HCT116 (cell line): ENCODE measurements at regions not wholly inside any gene's neighbourhood (a gene's known extent, or its start where the extent isn't known, plus 50 kb on each side); places are given as distances from the start of the nearest gene placed in this dataset.
"Not testable (repeated sequence)": the region's sequence is repeated elsewhere in the genome, so short reads cannot be mapped to it uniquely, and the experiment has no call there.

Experiments
- ATAC-seq: fragments of 200-7000 bp; cut with Tn5 transposase; 2 replicates; pipeline ENCODE4 v1.9.1; 2020; ENCODE audit warnings: mild to moderate bottlenecking, moderate library complexity
- BruUV-seq: library from RNA; stranded (reverse); fragments of 400-500 nt; replicated peaks from 2 replicates; lab custom pipeline; 2021; lab: Mats Ljungman, UMichigan
- CTCF ChIA-PET: fragments of 300-600 bp; sonication (Branson Sonifier 250); formaldehyde crosslinking; loops from one replicate; lab custom pipeline; 2021; ENCODE audit warnings: antibody characterized with exemption; lab: Charles Lee
- POLR2A ChIA-PET: fragments of 300-600, 350-600 bp; sonication (Branson Sonifier 250); formaldehyde crosslinking; loops from one replicate; lab custom pipeline; 2021; ENCODE audit warnings: antibody characterized with exemption; lab: Charles Lee
- RAD21 ChIA-PET, 2 experiments: fragments of 300-600 bp; sonication (Branson Sonifier 250); formaldehyde crosslinking; loops; one replicate each; lab custom pipeline; 2023; ENCODE audit warnings: low total read pairs in 2 of 2; ENCODE audit not compliant: uncharacterized antibody in 2 of 2, unreplicated experiment in 2 of 2, low non-redundant PET in 1 of 2; lab: Charles Lee
- DNase-seq: peaks from one replicate; pipeline ENCODE4 v3.0.0-alpha.2; 2010; ENCODE audit warnings: low read depth, low spot score
- H2AFZ ChIP-seq: fragments of 200-600 bp; shearing (Covaris generic), sonication (generic); 2 replicates; pipeline ENCODE4 v1.6.1; 2017; ENCODE audit warnings: low read depth, mixed run types, mixed read lengths, antibody characterized with exemption, low read length; ENCODE audit not compliant: poor library complexity, severe bottlenecking
- H3K27ac ChIP-seq: 2 replicates; pipeline ENCODE4 v1.5.1; 2012; ENCODE audit warnings: low read depth, low read length
- H3K27me3 ChIP-seq: fragments of 200-600 bp; sonication (generic); 2 replicates; pipeline ENCODE4 v1.6.1; 2016; ENCODE audit warnings: mixed run types, low read length, mixed read lengths; ENCODE audit not compliant: insufficient read depth
- H3K36me3 ChIP-seq, 2 experiments: fragments of 200-500 bp in 1 of 2; fragments of 200-600 bp in 1 of 2; sonication (Bioruptor generic) in 1 of 2; sonication (generic) in 1 of 2; 2 replicates each; pipeline versions ENCODE4 v1.5.1 to v1.6.1; 2014 to 2016; ENCODE audit warnings: low read length in 2 of 2, inconsistent platforms in 1 of 2, mixed read lengths in 1 of 2, mixed run types in 1 of 2; ENCODE audit not compliant: insufficient read depth in 2 of 2, control insufficient read depth in 1 of 2
- H3K4me1 ChIP-seq, 2 experiments: fragments of 200-600 bp in 1 of 2; sonication (generic) in 1 of 2; 2 replicates each; pipeline versions ENCODE4 v1.5.1 to v1.6.1; 2012 to 2017; ENCODE audit warnings: low read length in 2 of 2, inconsistent platforms in 1 of 2, mild to moderate bottlenecking in 1 of 2, mixed read lengths in 1 of 2, mixed run types in 1 of 2, moderate library complexity in 1 of 2; ENCODE audit not compliant: insufficient read depth in 2 of 2, control insufficient read depth in 1 of 2
- H3K4me2 ChIP-seq: fragments of 200-600 bp; sonication (generic); 2 replicates; pipeline ENCODE4 v1.6.1; 2017; ENCODE audit warnings: mixed run types, low read length, mixed read lengths
- H3K4me3 ChIP-seq, 2 experiments: fragments of 200-600 bp in 1 of 2; sonication (generic) in 1 of 2; replicated peaks in 1 of 2; 2 replicates each; pipeline ENCODE4 v1.5.1; 2011 to 2016; ENCODE audit warnings: low read length in 2 of 2, control low read depth in 1 of 2, low read depth in 1 of 2, mild to moderate bottlenecking in 1 of 2, mixed read lengths in 1 of 2, mixed run types in 1 of 2
- H3K79me2 ChIP-seq: fragments of 200-600 bp; sonication (generic); 2 replicates; pipeline ENCODE4 v1.6.1; 2017; ENCODE audit warnings: mild to moderate bottlenecking, mixed run types, low read length, moderate library complexity, mixed read lengths; ENCODE audit not compliant: insufficient read depth
- H3K9ac ChIP-seq: fragments of 200-600 bp; sonication (generic); 2 replicates; pipeline ENCODE4 v1.6.1; 2016; ENCODE audit warnings: low read length, mixed read lengths
- H3K9me2 ChIP-seq: fragments of 200-600 bp; sonication (generic), shearing (Covaris generic); 2 replicates; pipeline ENCODE4 v1.6.1; 2017; ENCODE audit warnings: mixed run types, mild to moderate bottlenecking, moderate library complexity; ENCODE audit not compliant: insufficient read depth
- H3K9me3 ChIP-seq, 2 experiments: fragments of 200-500 bp in 1 of 2; fragments of 200-600 bp in 1 of 2; sonication (Bioruptor generic) in 1 of 2; sonication (generic) in 1 of 2; 2 replicates each; pipeline ENCODE4 v1.6.1; 2014 to 2017; ENCODE audit warnings: low read length in 2 of 2, mixed read lengths in 2 of 2, inconsistent platforms in 1 of 2, low read depth in 1 of 2, mild to moderate bottlenecking in 1 of 2, mixed run types in 1 of 2, moderate library complexity in 1 of 2; ENCODE audit not compliant: control insufficient read depth in 1 of 2, insufficient read depth in 1 of 2
- H4K20me1 ChIP-seq: fragments of 200-600 bp; sonication (generic), shearing (Covaris generic); 2 replicates; pipeline ENCODE4 v1.6.1; 2017; ENCODE audit warnings: mixed run types, mild to moderate bottlenecking, moderate library complexity; ENCODE audit not compliant: insufficient read depth
- CBX3 ChIP-seq: IDR thresholded peaks from 2 replicates; pipeline ENCODE4 v1.6.1; 2012; ENCODE audit warnings: low read depth
- EGR1 ChIP-seq: IDR thresholded peaks from 2 replicates; pipeline ENCODE4 v1.6.1; 2012; ENCODE audit warnings: low read depth
- SIN3A ChIP-seq: IDR thresholded peaks from 2 replicates; pipeline ENCODE4 v1.6.1; 2012; ENCODE audit warnings: low read depth
- ZFX ChIP-seq: fragments of 450-650 bp; IDR thresholded peaks from 2 replicates; pipeline ENCODE4 v1.6.1; 2017
- intact Hi-C: fragments of 100-400 bp; cut with micrococcal nuclease; formaldehyde crosslinking; loops from 2 replicates; pipeline ENCODE4 v1.10.0; 2022
- TF ChIP-seq, protein P1 (sequence below): IDR thresholded peaks from 2 replicates; pipeline ENCODE4 v1.6.1; 2012; ENCODE audit warnings: low read depth

DNA sequence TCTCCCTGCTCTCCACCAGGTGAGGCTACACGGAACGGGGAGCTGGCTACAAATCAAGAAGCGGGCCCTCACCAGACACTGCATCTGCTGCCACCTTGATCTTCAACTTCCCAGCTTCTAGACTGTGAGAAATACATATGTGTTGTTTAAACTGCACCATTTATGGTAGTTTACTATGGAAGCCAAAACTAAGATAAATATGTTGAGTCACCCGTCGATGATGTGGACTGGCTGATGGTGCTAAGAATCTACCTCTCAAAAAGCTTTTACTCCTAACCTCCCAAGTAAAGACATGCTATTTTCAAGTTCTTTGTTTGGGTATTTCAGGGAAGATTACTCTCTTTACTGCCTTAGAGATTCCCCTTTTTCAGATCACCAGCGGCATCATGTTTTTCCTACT is 110.9 kb downstream of the VGLL3 start:
- DNase-seq (no peak), ATAC-seq (no peak)
- H2AFZ ChIP-seq = no peak overlapping the region
- TF ChIP-seq, protein P1, sequence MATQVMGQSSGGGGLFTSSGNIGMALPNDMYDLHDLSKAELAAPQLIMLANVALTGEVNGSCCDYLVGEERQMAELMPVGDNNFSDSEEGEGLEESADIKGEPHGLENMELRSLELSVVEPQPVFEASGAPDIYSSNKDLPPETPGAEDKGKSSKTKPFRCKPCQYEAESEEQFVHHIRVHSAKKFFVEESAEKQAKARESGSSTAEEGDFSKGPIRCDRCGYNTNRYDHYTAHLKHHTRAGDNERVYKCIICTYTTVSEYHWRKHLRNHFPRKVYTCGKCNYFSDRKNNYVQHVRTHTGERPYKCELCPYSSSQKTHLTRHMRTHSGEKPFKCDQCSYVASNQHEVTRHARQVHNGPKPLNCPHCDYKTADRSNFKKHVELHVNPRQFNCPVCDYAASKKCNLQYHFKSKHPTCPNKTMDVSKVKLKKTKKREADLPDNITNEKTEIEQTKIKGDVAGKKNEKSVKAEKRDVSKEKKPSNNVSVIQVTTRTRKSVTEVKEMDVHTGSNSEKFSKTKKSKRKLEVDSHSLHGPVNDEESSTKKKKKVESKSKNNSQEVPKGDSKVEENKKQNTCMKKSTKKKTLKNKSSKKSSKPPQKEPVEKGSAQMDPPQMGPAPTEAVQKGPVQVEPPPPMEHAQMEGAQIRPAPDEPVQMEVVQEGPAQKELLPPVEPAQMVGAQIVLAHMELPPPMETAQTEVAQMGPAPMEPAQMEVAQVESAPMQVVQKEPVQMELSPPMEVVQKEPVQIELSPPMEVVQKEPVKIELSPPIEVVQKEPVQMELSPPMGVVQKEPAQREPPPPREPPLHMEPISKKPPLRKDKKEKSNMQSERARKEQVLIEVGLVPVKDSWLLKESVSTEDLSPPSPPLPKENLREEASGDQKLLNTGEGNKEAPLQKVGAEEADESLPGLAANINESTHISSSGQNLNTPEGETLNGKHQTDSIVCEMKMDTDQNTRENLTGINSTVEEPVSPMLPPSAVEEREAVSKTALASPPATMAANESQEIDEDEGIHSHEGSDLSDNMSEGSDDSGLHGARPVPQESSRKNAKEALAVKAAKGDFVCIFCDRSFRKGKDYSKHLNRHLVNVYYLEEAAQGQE = no peak
- TF ChIP-seq SIN3A = no peak
- TF ChIP-seq CBX3 = no peak
- no peak for TF ChIP-seq EGR1
- no peak for TF ChIP-seq ZFX
- H4K20me1 ChIP-seq = no peaks in the 10 kb centered on the region
- H3K27ac ChIP-seq = no peak overlapping the region
- H3K9ac ChIP-seq = no peak overlapping the region
- POLR2A ChIA-PET = no interaction called here
- no peaks in the 10 kb centered on the region for H3K9me2 ChIP-seq
- no peaks in the 10 kb centered on the region for H3K79me2 ChIP-seq
- RAD21 ChIA-PET = no interaction called here
- no peaks in the 10 kb centered on the region for H3K36me3 ChIP-seq
- no peaks in the 10 kb centered on the region for H3K9me3 ChIP-seq
- intact Hi-C loops = no loop called here
- no peak overlapping the region for H3K4me2 ChIP-seq
- BruUV-seq = no TSS peak
- no peaks in the 10 kb centered on the region for H3K4me1 ChIP-seq
- H3K27me3 ChIP-seq = no peaks in the 10 kb centered on the region
- CTCF ChIA-PET = no interaction called here
- H3K4me3 ChIP-seq = no peak overlapping the region

DNA sequence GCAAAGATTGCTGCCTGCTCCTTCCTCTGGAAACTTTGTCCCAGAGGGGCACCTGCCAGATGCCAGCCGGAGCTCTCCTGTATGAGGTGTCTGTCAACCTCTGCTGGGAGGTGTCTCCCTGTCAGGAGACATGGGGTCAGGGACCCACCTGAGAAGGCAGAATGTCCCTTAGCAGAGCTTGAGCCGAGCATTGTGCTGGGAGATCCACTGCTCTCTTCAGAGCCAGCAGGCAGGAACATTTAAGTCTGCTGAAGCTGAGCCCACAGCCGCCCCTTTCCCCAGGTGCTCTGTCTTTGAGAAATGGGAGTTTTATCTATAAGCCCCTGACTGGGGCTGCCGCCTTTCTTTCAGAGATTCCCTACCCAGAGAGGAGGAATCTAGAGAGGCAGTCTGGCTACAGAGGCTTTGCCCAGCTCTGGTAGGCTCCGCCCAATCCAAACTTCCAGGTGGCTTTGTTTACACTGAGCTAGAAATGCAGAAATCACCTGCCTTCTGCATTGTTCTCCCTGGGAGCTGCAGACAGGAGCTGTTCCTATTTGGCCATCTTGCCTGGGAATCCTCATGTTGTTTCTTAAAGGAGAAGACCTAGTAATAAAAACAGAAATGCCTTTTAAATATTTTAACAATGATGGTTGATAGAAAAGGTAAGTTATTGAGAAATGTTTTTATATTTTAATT is 114.3 kb downstream of the VGLL3 start:
- H3K4me3 ChIP-seq, H3K9ac ChIP-seq, H3K79me2 ChIP-seq, BruUV-seq, H2AFZ ChIP-seq, H4K20me1 ChIP-seq, DNase-seq, H3K36me3 ChIP-seq, RAD21 ChIA-PET, POLR2A ChIA-PET, H3K4me2 ChIP-seq, H3K9me2 ChIP-seq, H3K9me3 ChIP-seq, ATAC-seq, CTCF ChIA-PET, H3K27me3 ChIP-seq, H3K27ac ChIP-seq, intact Hi-C loops, H3K4me1 ChIP-seq: not testable (repeated sequence)

GRCh38 chr3:86874790-86875189 is 116.2 kb downstream of the VGLL3 start:
- H3K36me3 ChIP-seq, H4K20me1 ChIP-seq, H3K4me1 ChIP-seq, H2AFZ ChIP-seq, ATAC-seq, POLR2A ChIA-PET, RAD21 ChIA-PET, H3K27ac ChIP-seq, H3K9me2 ChIP-seq, BruUV-seq, H3K27me3 ChIP-seq, H3K4me3 ChIP-seq, CTCF ChIA-PET, DNase-seq, H3K79me2 ChIP-seq, H3K9me3 ChIP-seq, H3K4me2 ChIP-seq, H3K9ac ChIP-seq: not testable (repeated sequence)
- intact Hi-C loops = loop anchor here (2.0 kb wide), 1 partner anchor 16 kb away; no protein-coding TSS in a partner anchor
